Endothelial cell of umbilical vein (primary cell): ENCODE measurements at regions not wholly inside any gene's neighbourhood (a gene's known extent, or its start where the extent isn't known, plus 50 kb on each side); places are given as distances from the start of the nearest gene placed in this dataset.

Experiments
- BruUV-seq: library from RNA; stranded (reverse); fragments of 400-500 nt; replicated peaks from 2 replicates; lab custom pipeline; 2021; lab: Mats Ljungman, UMichigan
- CTCF ChIA-PET: fragments of 300-600, 350-600 bp; sonication (Branson Sonifier 250); formaldehyde crosslinking; loops from one replicate; lab custom pipeline; 2021; ENCODE audit warnings: antibody characterized with exemption, inconsistent platforms; lab: Charles Lee
- POLR2A ChIA-PET: fragments of 300-600, 350-600 bp; sonication (Branson Sonifier 250); formaldehyde crosslinking; loops from one replicate; lab custom pipeline; 2021; ENCODE audit warnings: antibody characterized with exemption, inconsistent platforms; lab: Charles Lee
- DNase-seq: peaks from one replicate; pipeline ENCODE4 v3.0.0-alpha.2; 2011; ENCODE audit warnings: low read depth, low spot score
- FAIRE-seq: peaks from 2 replicates; lab custom pipeline; 2011; peaks lifted over from hg19 to GRCh38; lab: Jason Lieb, UNC
- H2AFZ ChIP-seq: 2 replicates; pipeline ENCODE4 v1.6.0; 2012; ENCODE audit warnings: low read depth, low read length, control low read depth, inconsistent platforms
- H3K27ac ChIP-seq: 2 replicates; pipeline ENCODE4 v1.5.1; 2011; ENCODE audit warnings: low read depth, mild to moderate bottlenecking, control low read depth, low read length, moderate library complexity; ENCODE audit not compliant: insufficient read depth
- H3K27me3 ChIP-seq, 2 experiments: 2 replicates each; pipeline versions ENCODE4 v1.6.0 to v1.6.1; 2011; ENCODE audit warnings: low read length in 2 of 2, mixed read lengths in 1 of 2; ENCODE audit not compliant: control insufficient read depth in 2 of 2, insufficient read depth in 2 of 2
- H3K36me3 ChIP-seq, 2 experiments: 2 replicates in 1 of 2; 3 replicates in 1 of 2; pipeline ENCODE4 v1.5.1; 2011; ENCODE audit warnings: low read length in 2 of 2, mild to moderate bottlenecking in 1 of 2, moderate library complexity in 1 of 2; ENCODE audit not compliant: control insufficient read depth in 2 of 2, insufficient read depth in 2 of 2; ENCODE audit errors: extremely low read depth in 1 of 2
- H3K4me1 ChIP-seq: 3 replicates; pipeline ENCODE4 v1.5.1; 2011; ENCODE audit warnings: mild to moderate bottlenecking, low read length; ENCODE audit not compliant: control insufficient read depth, insufficient read depth; ENCODE audit errors: extremely low read depth
- H3K4me2 ChIP-seq: 2 replicates; pipeline ENCODE4 v1.6.1; 2011; ENCODE audit warnings: low read length, control low read depth, mixed read lengths; ENCODE audit not compliant: insufficient read depth
- H3K4me3 ChIP-seq, 3 experiments: fragments of 200-600 bp in 1 of 3; sonication (generic), shearing (Covaris generic) in 1 of 3; replicated peaks in 1 of 3; 2 replicates each; pipeline ENCODE4 v1.5.1; 2011 to 2016; ENCODE audit warnings: control low read depth in 3 of 3, low read length in 3 of 3, mild to moderate bottlenecking in 2 of 3, inconsistent platforms in 1 of 3, low read depth in 1 of 3, moderate library complexity in 1 of 3; ENCODE audit not compliant: insufficient read depth in 1 of 3
- H3K79me2 ChIP-seq: 2 replicates; pipeline ENCODE4 v1.6.0; 2012; ENCODE audit warnings: low read length, inconsistent platforms; ENCODE audit not compliant: control insufficient read depth, insufficient read depth
- H3K9ac ChIP-seq: replicated peaks from 2 replicates; pipeline ENCODE3; 2011; ENCODE audit warnings: low read length, control low read depth; ENCODE audit not compliant: insufficient read depth; ENCODE audit errors: extremely low read depth
- H3K9me1 ChIP-seq: replicated peaks from 3 replicates; pipeline ENCODE4 v1.6.0; 2011; ENCODE audit warnings: mild to moderate bottlenecking, low read length; ENCODE audit not compliant: control insufficient read depth, insufficient read depth; ENCODE audit errors: extremely low read depth
- H3K9me3 ChIP-seq: replicated peaks from 2 replicates; pipeline ENCODE4 v1.5.1; 2012; ENCODE audit warnings: low read length, inconsistent platforms; ENCODE audit not compliant: control insufficient read depth, insufficient read depth
- H4K20me1 ChIP-seq: replicated peaks from 2 replicates; pipeline ENCODE3; 2011; ENCODE audit warnings: mild to moderate bottlenecking, low read length; ENCODE audit not compliant: control insufficient read depth, insufficient read depth; ENCODE audit errors: extremely low read depth
- CTCF ChIP-seq, 2 donors: IDR thresholded peaks; 1 replicate in 1 of 2; 2 replicates in 1 of 2; pipeline ENCODE4 v1.5.1; 2011; ENCODE audit warnings: low read length in 2 of 2, mild to moderate bottlenecking in 2 of 2, moderate library complexity in 2 of 2, control low read depth in 1 of 2, inconsistent platforms in 1 of 2, low read depth in 1 of 2; ENCODE audit not compliant: insufficient read depth in 1 of 2; ENCODE audit errors: extremely low read depth in 1 of 2
- EZH2 ChIP-seq: IDR thresholded peaks from 2 replicates; pipeline ENCODE4 v1.6.1; 2012; ENCODE audit warnings: borderline replicate concordance, low read depth, mild to moderate bottlenecking, moderate library complexity, low read length, inconsistent platforms; ENCODE audit not compliant: severe bottlenecking
- FOS ChIP-seq: IDR thresholded peaks from 2 replicates; pipeline ENCODE4 v1.6.1; 2011; ENCODE audit warnings: mild to moderate bottlenecking, low read length, moderate library complexity, borderline replicate concordance; ENCODE audit not compliant: insufficient read depth
- GATA2 ChIP-seq: IDR thresholded peaks from 2 replicates; pipeline ENCODE4 v1.7.0; 2011; ENCODE audit warnings: low read depth, mild to moderate bottlenecking, moderate library complexity, mixed read lengths, low read length; ENCODE audit not compliant: insufficient read length, insufficient read depth
- JUN ChIP-seq: IDR thresholded peaks from 2 replicates; pipeline ENCODE4 v1.6.1; 2011; ENCODE audit warnings: borderline replicate concordance, low read depth; ENCODE audit not compliant: insufficient read length, insufficient read depth
- MYC ChIP-seq: IDR thresholded peaks from one replicate; pipeline ENCODE4 v1.6.1; 2011; ENCODE audit warnings: mild to moderate bottlenecking, low read depth, low read length
- POLR2A ChIP-seq: IDR thresholded peaks from 2 replicates; pipeline ENCODE4 v1.6.1; 2012; ENCODE audit warnings: low read depth, mild to moderate bottlenecking, control low read depth, low read length
- POLR2AphosphoS5 ChIP-seq: IDR thresholded peaks from 2 replicates; pipeline ENCODE4 v1.6.1; 2012; ENCODE audit warnings: low read depth, mild to moderate bottlenecking, control low read depth, low read length, moderate library complexity; ENCODE audit not compliant: insufficient read depth
- dilution Hi-C: fragments of 300-500 bp; cut with MboI; formaldehyde crosslinking; loops from one replicate; pipeline ENCODE4 v1.15.0; 2019; ENCODE audit warnings: low sequenced_read_pairs; ENCODE audit not compliant: extremely low pct_ligation_motif_present
- intact Hi-C: fragments of 100-400 bp; cut with micrococcal nuclease; formaldehyde crosslinking; loops from one replicate; pipeline ENCODE4 v1.10.0; 2022
- TF ChIP-seq, protein P1 (sequence below): IDR thresholded peaks from 2 replicates; pipeline ENCODE4 v1.6.1; 2011; ENCODE audit not compliant: insufficient read depth, insufficient read length

DNA sequence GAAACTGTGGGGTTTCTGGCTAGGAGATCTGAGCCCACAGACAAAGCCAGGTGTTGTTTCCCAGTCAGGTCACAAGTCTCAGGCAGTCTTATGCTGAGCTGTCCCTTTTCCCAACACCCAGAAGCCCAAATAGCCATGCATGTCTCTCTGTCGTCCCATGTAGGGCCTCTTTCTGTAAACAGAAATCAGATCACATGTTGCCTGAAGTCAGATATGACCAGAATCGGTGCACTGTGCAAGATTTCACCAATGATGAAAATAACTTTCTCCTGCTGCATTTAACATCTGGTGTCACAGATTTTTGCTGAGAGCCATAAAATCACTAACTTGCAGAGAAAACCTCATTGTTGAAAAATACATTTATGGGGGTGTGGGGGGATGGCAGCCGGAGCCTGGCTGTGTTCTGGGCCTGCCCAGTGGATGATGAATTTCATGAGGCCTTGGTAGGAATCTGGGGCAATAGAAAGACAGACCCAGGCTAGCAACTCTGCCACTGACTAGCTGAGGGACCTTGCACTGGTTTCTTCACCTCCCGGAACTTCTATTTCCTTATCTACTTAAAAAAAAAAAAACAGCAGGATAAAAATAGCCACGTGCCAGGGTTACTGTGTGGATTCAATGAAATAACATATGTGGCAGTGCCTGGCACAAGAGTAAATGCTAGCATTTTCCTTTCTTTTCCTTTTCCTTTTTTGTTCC is 158.8 kb upstream of the NFIA start:
- Histone ChIP-seq H3K79me2 (no peaks in the 10 kb centered on the region), H3K4me2 (no peak overlapping the region), H3K27ac (no peak overlapping the region), H2AFZ (no peak overlapping the region), H3K27me3 (no peaks in the 10 kb centered on the region), H3K36me3 (no peaks in the 10 kb centered on the region), H3K4me3 (no peak overlapping the region), H3K9ac (no peak overlapping the region), H3K9me3 (no peaks in the 10 kb centered on the region), H3K4me1 (peaks cover 10% of the 10 kb centered on the region), H3K9me1 (no peaks in the 10 kb centered on the region), H4K20me1 (no peaks in the 10 kb centered on the region)
- no peak for TF ChIP-seq MYC
- no peak for TF ChIP-seq GATA2
- no peak for TF ChIP-seq POLR2AphosphoS5
- TF ChIP-seq POLR2A, result no peak
- TF ChIP-seq, protein P1, sequence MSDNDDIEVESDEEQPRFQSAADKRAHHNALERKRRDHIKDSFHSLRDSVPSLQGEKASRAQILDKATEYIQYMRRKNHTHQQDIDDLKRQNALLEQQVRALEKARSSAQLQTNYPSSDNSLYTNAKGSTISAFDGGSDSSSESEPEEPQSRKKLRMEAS, result no peak
- no peak for TF ChIP-seq JUN
- no peak for TF ChIP-seq FOS
- TF ChIP-seq EZH2, result no peak
- no peak for TF ChIP-seq CTCF (IDR thresholded peaks at IDR 0.05; ENCODE audit: extremely low read depth in 1 of 2, insufficient read depth in 1 of 2, low read depth in 1 of 2, low read length in 2 of 2)
- CTCF ChIA-PET, result interaction anchor here (1.3 kb wide), 1 partner anchor 119 kb away, joined by 3 read pairs; no protein-coding TSS in a partner anchor
- POLR2A ChIA-PET, result no interaction called here
- dilution Hi-C loops (no loop called here), intact Hi-C loops (loop anchor here (1.0 kb wide), 1 partner anchor 11 kb away; no protein-coding TSS in a partner anchor)
- BruUV-seq, result no TSS peak
- FAIRE-seq (peak; percentile 78), DNase-seq (peak; percentile 36)
